Naive B cell (primary cell): ENCODE measurements at regions not wholly inside any gene's neighbourhood (a gene's known extent, or its start where the extent isn't known, plus 50 kb on each side); places are given as distances from the start of the nearest gene placed in this dataset.

Experiments
- ATAC-seq, 2 donors: fragments of 150-1000 bp; cut with Tn5 transposase; 2 replicates each; pipeline ENCODE4 v1.10.0; 2021; ENCODE audit warnings: low read depth in 2 of 2, mild to moderate bottlenecking in 2 of 2, moderate library complexity in 2 of 2
- DNase-seq: peaks from one replicate; pipeline ENCODE4 v3.0.0; 2022
- H3K27ac Mint-ChIP-seq, 6 donors: one replicate each; pipeline ENCODE4 v1.8.0; 2020 to 2022; ENCODE audit warnings: mild to moderate bottlenecking in 6 of 6, mixed read lengths in 6 of 6, moderate library complexity in 5 of 6, inconsistent platforms in 2 of 6
- H3K27me3 Mint-ChIP-seq, 3 donors: one replicate each; pipeline ENCODE4 v1.8.0; 2021 to 2022; ENCODE audit warnings: mixed read lengths in 3 of 3, mild to moderate bottlenecking in 1 of 3
- H3K36me3 Mint-ChIP-seq, 2 donors: one replicate each; pipeline ENCODE4 v1.8.0; 2020 to 2022; ENCODE audit warnings: mixed read lengths in 2 of 2, inconsistent platforms in 1 of 2, mild to moderate bottlenecking in 1 of 2
- H3K4me1 Mint-ChIP-seq, 3 donors: one replicate each; pipeline ENCODE4 v1.8.0; 2020 to 2022; ENCODE audit warnings: mixed read lengths in 3 of 3, inconsistent platforms in 1 of 3, mild to moderate bottlenecking in 1 of 3, moderate library complexity in 1 of 3
- H3K4me3 Mint-ChIP-seq, 8 donors: one replicate each; pipeline ENCODE4 v1.8.0; 2020 to 2022; ENCODE audit warnings: mild to moderate bottlenecking in 8 of 8, mixed read lengths in 8 of 8, moderate library complexity in 8 of 8, inconsistent platforms in 2 of 8
- H3K9me3 Mint-ChIP-seq, 7 donors: one replicate each; pipeline ENCODE4 v1.8.0; 2020 to 2022; ENCODE audit warnings: mixed read lengths in 7 of 7, mild to moderate bottlenecking in 5 of 7, inconsistent platforms in 2 of 7, moderate library complexity in 1 of 7

DNA sequence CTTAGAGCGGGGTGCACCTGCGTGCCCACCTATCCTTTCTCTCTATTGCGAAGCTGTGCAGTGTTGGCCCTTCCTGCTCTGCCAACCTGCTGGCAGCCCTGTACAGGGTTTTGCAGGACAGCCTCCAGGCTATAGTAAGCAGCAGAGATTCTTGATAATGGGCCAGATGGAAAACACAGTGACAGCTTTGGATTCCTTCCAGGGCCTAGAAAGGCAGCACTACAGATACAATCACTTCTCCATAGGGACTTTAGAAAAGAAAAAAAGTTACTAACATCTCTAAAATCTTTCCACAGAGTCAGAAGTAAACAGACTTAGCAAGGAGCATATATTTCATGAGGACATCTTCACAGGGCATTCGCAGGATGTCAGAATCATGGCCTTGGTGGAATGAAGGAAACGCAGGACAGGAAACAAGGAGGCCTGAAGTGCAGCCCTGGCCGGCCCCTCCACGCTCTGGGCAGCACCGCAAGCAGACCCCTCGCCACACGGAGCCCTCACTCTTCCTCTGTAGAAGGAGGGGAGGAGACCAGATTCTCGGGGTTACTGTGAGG is 172.1 kb upstream of the GAS1 start:
- Mint-ChIP-seq H3K36me3 (no peaks in the 10 kb centered on the region), H3K9me3 (peaks cover 0 to 2% (median 0%) of the 10 kb centered on the region in 7 donors), H3K4me3 (no peak overlapping the region), H3K27me3 (peaks cover 0 to 11% (median 0%) of the 10 kb centered on the region in 3 donors), H3K27ac (peak overlapping the region in 1 of 6 donors; percentile 44), H3K4me1 (no peaks in the 10 kb centered on the region)
- no peak for DNase-seq
- ATAC-seq: no peak

DNA sequence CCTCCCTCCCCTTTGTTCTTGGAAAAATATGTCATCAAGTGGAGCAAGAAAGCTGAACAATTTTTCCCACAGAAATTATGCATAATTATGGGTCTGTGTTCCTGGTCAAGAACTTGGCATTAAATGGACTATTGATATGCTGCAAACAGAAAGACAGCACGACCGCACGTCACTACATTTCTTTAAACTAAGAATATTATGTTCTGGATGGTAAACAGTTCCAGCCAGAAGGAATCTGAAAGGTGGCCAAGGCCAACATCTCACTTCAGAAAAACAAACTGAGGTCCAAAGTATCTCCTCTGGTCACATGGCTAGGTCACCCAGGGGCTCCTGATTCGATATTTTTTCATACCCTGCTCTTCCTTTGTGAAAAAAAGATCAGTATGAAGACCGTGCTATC is 173.3 kb upstream of the GAS1 start:
- peaks cover 0 to 2% (median 0%) of the 10 kb centered on the region in 7 donors for H3K9me3 Mint-ChIP-seq
- H3K4me1 Mint-ChIP-seq: no peaks in the 10 kb centered on the region
- no peak overlapping the region for H3K27ac Mint-ChIP-seq
- H3K4me3 Mint-ChIP-seq: no peak overlapping the region
- peaks cover 0 to 6% (median 0%) of the 10 kb centered on the region in 3 donors for H3K27me3 Mint-ChIP-seq
- DNase-seq: no peak
- no peaks in the 10 kb centered on the region for H3K36me3 Mint-ChIP-seq
- ATAC-seq: no peak

- peaks cover 0 to 17% (median 0%) of the 10 kb centered on the region in 7 donors for H3K9me3 Mint-ChIP-seq
- peaks cover 0 to 20% (median 6%) of the 10 kb centered on the region in 3 donors for H3K27me3 Mint-ChIP-seq
- peaks cover 0 to 9% of the 10 kb centered on the region in 2 donors for H3K36me3 Mint-ChIP-seq
- no peak overlapping the region for H3K27ac Mint-ChIP-seq
- H3K4me3 Mint-ChIP-seq: no peak overlapping the region
- H3K4me1 Mint-ChIP-seq: no peaks in the 10 kb centered on the region
- no peak for ATAC-seq
- no peak for DNase-seq
These were observed 175.8 kb upstream of the GAS1 start for GRCh38 chr9:87122947-87123685.

DNA sequence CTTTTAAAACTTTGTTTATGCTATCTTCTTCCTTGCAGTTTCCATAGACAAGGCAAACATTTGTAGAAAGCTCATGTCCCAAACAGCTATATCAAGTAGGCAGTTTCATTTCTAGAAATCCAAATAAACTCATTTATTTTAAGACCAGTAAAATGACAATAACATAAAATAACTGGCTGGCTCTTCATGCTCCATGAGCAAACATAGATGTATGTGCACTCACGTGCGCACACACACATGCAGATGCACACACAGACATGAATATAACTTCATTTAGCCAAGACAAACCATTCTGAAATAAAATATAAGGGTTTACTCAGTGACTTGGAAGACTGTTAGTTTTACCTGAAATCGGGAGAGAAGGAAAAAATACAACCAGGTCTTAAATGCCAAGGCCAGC is 176.5 kb upstream of the GAS1 start:
- H3K36me3 Mint-ChIP-seq: peaks cover 0 to 9% of the 10 kb centered on the region in 2 donors
- ATAC-seq (no peak), DNase-seq (no peak)
- H3K4me1 Mint-ChIP-seq: no peaks in the 10 kb centered on the region
- H3K9me3 Mint-ChIP-seq: peaks cover 0 to 17% (median 0%) of the 10 kb centered on the region in 7 donors
- no peak overlapping the region for H3K4me3 Mint-ChIP-seq
- no peak overlapping the region for H3K27ac Mint-ChIP-seq
- H3K27me3 Mint-ChIP-seq: peaks cover 0 to 20% (median 10%) of the 10 kb centered on the region in 3 donors

GRCh38 chr9:87125819-87126218 is 178.5 kb upstream of the GAS1 start:
- no peak for ATAC-seq
- H3K9me3 Mint-ChIP-seq: peaks cover 0 to 17% (median 1%) of the 10 kb centered on the region in 7 donors
- no peaks in the 10 kb centered on the region for H3K4me1 Mint-ChIP-seq
- peaks cover 0 to 9% of the 10 kb centered on the region in 2 donors for H3K36me3 Mint-ChIP-seq
- H3K27me3 Mint-ChIP-seq: peaks cover 0 to 20% (median 10%) of the 10 kb centered on the region in 3 donors
- no peak overlapping the region for H3K27ac Mint-ChIP-seq
- no peak overlapping the region for H3K4me3 Mint-ChIP-seq
- no peak for DNase-seq

- Mint-ChIP-seq H3K27me3 (peaks cover 0 to 20% (median 10%) of the 10 kb centered on the region in 3 donors), H3K27ac (peak overlapping the region in 1 of 6 donors; percentile 25)
These were observed 180.2 kb upstream of the GAS1 start for GRCh38 chr9:87127543-87127942.

DNA sequence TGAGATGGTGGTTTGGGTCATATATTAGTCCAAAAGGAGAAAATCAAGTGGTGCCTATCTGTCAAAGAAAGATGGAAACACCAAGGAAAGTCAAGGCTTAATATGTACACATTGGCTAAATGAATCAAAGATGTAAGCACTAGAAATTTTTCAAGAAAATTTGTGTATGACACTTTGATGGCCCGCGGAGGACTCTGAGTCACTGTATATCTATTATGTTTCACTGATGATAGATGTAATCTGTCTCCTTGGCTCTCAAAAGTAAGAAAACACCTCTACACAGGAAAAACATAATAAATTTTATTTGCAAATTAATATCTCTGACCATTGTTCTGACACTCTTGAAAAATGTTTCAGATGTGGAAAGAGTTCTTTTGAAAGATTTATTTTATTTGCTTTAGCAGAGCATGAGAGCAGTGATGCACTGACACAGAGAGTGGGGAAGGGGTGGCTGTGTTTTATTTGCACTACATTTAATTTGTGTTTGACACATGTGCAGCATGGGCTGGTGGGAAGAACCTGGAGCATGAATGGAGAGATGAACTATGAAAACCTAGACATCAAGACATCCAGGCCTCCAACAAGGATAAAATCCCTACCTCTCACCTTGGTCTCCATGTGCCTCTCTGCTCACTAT is 180.8 kb upstream of the GAS1 start:
- Mint-ChIP-seq H3K4me1 (no peaks in the 10 kb centered on the region), H3K27me3 (peaks cover 0 to 20% (median 10%) of the 10 kb centered on the region in 3 donors), H3K27ac (no peak overlapping the region), H3K9me3 (peaks cover 3 to 19% (median 10%) of the 10 kb centered on the region in 7 donors), H3K4me3 (no peak overlapping the region), H3K36me3 (peaks cover 0 to 9% of the 10 kb centered on the region in 2 donors)
- no peak for ATAC-seq
- no peak for DNase-seq

More at GRCh38 chr9:87127543-87127942, 180.2 kb upstream of the GAS1 start:
- H3K4me3 Mint-ChIP-seq: no peak overlapping the region
- no peak for ATAC-seq
- H3K4me1 Mint-ChIP-seq: no peaks in the 10 kb centered on the region
- no peak for DNase-seq
- peaks cover 1 to 17% (median 8%) of the 10 kb centered on the region in 7 donors for H3K9me3 Mint-ChIP-seq
- peaks cover 0 to 9% of the 10 kb centered on the region in 2 donors for H3K36me3 Mint-ChIP-seq

DNA sequence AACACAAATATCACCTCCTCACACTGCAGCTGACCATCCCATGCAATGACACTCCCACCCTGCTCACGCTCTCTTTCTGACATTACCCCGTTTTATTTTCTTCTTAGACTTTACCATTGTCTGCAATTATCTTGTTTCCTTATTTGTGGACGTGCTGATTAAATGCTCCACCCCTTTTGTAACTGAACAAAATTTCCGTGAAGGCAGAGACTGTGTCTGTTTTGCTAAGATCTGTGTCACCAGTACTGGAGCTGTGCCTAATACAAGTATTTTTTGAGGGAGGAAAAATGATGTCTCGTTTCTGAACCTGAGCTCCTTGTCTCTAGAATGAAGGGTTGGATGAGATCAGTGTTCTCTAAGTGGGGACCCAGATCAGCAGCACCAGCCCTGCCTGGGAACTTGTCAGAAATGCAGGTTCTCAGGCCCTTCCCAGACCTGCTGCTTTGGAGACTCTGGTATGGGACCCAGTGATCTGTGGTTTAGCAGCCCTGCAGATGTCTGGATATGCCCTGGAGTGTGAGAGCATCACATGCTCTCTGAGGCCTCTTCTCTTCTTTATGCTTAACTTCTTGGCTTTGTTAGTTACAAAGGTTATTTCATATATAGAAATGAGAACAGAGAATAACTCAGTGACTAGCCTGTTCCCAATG is 181.7 kb upstream of the GAS1 start:
- Mint-ChIP-seq H3K36me3 (peaks cover 0 to 9% of the 10 kb centered on the region in 2 donors), H3K4me3 (no peak overlapping the region), H3K9me3 (peaks cover 3 to 22% (median 15%) of the 10 kb centered on the region in 7 donors), H3K27me3 (peaks cover 0 to 20% (median 10%) of the 10 kb centered on the region in 3 donors), H3K4me1 (no peaks in the 10 kb centered on the region), H3K27ac (no peak overlapping the region)
- ATAC-seq (no peak), DNase-seq (no peak)

GRCh38 chr9:87135074-87135473 is 187.8 kb upstream of the GAS1 start:
- Mint-ChIP-seq H3K9me3 (peaks cover 0 to 23% (median 15%) of the 10 kb centered on the region in 7 donors), H3K27ac (no peak overlapping the region), H3K27me3 (no peaks in the 10 kb centered on the region), H3K4me1 (no peaks in the 10 kb centered on the region), H3K36me3 (no peaks in the 10 kb centered on the region), H3K4me3 (no peak overlapping the region)
- DNase-seq (no peak), ATAC-seq (no peak)

GRCh38 chr9:87137718-87138117 is 190.4 kb upstream of the GAS1 start:
- ATAC-seq (no peak), DNase-seq (no peak)
- H3K36me3 Mint-ChIP-seq: no peaks in the 10 kb centered on the region
- H3K27ac Mint-ChIP-seq: no peak overlapping the region
- H3K4me1 Mint-ChIP-seq: no peaks in the 10 kb centered on the region
- peaks cover 0 to 9% (median 0%) of the 10 kb centered on the region in 3 donors for H3K27me3 Mint-ChIP-seq
- H3K9me3 Mint-ChIP-seq: peaks cover 0 to 21% (median 7%) of the 10 kb centered on the region in 7 donors
- no peak overlapping the region for H3K4me3 Mint-ChIP-seq

GRCh38 chr9:87138128-87139040 is 191.1 kb upstream of the GAS1 start:
- H3K4me3 Mint-ChIP-seq: no peak overlapping the region
- peaks cover 0 to 9% (median 0%) of the 10 kb centered on the region in 3 donors for H3K27me3 Mint-ChIP-seq
- DNase-seq (no peak), ATAC-seq (no peak)
- H3K36me3 Mint-ChIP-seq: no peaks in the 10 kb centered on the region
- H3K9me3 Mint-ChIP-seq: peaks cover 0 to 17% (median 4%) of the 10 kb centered on the region in 7 donors
- no peaks in the 10 kb centered on the region for H3K4me1 Mint-ChIP-seq
- no peak overlapping the region for H3K27ac Mint-ChIP-seq

DNA sequence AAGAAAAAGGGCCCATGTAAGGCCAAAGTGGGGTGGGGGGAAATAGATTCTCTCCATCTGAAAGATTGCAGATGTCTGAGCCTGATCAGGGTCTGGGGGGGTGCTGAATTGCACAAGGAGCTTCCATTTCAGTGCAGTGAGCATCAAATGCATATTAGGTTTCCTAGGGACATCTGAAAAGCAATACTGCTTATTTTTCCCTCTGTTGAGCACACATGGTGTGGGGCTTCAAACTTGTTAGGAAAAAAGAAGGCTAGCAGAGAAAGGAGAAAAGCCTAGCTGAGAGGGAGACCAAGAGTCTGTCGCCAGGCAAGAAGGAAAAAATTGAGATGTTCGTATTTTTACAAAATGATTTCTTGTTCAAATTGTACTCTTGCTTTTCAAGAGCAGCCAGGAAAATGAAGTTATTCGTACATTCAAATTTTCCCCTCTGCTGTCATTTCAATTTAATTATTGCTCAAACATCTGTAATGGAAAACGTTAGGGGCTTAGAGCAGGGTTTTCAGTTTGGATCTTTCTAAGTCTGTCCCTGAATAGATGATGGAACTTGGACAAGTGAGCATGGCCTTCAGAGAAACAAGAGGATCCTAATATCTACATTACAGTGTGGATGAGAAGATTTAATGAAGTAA is 191.9 kb upstream of the GAS1 start:
- Mint-ChIP-seq H3K27ac (no peak overlapping the region), H3K4me3 (no peak overlapping the region), H3K27me3 (peaks cover 0 to 9% (median under 1%) of the 10 kb centered on the region in 3 donors), H3K9me3 (peaks cover 0 to 9% (median 2%) of the 10 kb centered on the region in 7 donors), H3K36me3 (no peaks in the 10 kb centered on the region), H3K4me1 (no peaks in the 10 kb centered on the region)
- no peak for ATAC-seq
- no peak for DNase-seq
